ENCODE measurements at regions not wholly inside any gene's neighbourhood (a gene's known extent, or its start where the extent isn't known, plus 50 kb on each side); places are given as distances from the start of the nearest gene placed in this dataset.

- TF ChIP-seq CTCF (conservative IDR thresholded peaks at IDR 0.05; ENCODE audit: low read length) = no peak
- no peak for TF ChIP-seq EZH2phosphoT487 (IDR thresholded peaks at IDR 0.05; ENCODE audit: borderline replicate concordance)
These were observed 62.5 kb upstream of the FOXE1 start for GRCh38 chr9:97790542-97790941.
